ENCODE measurements at regions not wholly inside any gene's neighbourhood (a gene's known extent, or its start where the extent isn't known, plus 50 kb on each side); places are given as distances from the start of the nearest gene placed in this dataset.
"Not testable (repeated sequence)": the region's sequence is repeated elsewhere in the genome, so short reads cannot be mapped to it uniquely, and the experiment has no call there.

DNA sequence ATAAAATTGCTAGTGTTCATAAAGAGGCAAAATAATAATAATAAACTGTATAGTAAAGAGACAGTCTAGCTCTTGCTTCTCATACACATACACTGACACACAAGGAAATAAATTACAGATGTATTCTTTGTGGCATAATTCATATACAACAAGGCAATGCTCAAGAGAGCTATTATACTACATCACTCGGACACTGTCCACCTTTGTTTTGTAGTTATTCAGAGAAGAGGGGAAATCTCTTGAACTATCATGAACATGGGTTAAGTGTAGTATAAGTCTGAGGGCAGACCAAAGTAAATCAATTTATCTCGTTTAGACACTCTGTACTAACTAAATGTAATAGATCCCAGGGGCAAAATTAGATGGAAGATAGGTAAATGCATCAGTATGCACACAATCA, 72.7 kb upstream of the PHIP start:
- no peak for DNase-seq

DNA sequence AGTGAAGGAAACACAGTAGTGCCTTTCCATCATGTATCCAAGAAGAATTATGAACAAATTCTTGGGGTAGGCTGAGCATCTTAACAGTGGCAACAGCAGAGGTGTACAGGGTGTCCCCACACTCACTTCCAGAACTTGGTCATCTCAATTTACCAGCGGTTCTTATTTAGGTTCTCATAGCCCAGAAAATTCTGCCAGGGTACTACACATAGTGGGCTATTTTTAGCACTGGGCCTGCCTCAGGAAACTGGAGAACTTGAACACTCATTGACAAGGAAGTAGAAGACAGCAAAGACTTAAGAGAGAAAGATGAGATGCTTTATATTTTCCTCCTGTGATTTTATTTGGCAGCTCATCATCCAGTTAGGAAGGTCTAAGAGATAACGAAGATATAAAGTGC, 71.8 kb upstream of the PHIP start:
- no peak for DNase-seq

DNA sequence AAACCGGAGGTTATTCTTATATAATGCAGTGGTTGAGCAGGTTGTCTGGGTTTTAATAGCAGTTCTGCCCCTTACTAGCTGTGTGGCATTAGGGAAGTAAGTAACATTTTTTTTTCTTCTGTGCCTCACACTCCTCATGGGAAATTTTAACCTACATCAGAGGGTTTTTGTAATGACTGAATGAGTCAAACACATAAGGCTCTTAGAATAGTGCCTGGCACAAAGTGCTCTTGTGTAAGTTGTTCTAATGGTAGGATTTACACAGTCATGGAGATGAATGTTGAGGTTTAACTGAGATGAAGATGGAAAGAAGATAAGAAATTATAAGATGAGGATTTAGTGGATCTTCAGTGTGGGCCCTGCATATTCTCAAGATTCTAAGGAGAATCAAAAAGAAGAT, 68.4 kb upstream of the PHIP start:
- no peak for DNase-seq

DNA sequence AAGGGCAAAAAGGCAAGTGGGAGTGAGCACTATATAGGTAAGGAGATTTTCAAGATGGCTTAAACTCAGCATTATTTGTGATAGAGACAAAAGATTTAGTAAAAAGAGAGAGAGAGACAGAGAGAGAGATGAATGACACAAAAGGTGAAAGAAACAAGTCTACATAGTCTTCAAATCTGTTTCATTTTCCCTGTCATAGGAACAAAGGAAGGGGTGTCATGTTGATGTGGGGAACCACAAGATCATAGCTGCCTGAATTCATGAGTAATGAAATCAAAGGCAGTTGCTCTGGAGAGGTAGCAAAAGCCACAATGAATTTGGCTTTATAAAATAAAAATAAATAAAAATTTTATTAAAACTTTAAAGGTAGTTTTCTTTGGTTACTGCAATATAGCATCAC, 67.2 kb upstream of the PHIP start:
- no peak for DNase-seq

DNA sequence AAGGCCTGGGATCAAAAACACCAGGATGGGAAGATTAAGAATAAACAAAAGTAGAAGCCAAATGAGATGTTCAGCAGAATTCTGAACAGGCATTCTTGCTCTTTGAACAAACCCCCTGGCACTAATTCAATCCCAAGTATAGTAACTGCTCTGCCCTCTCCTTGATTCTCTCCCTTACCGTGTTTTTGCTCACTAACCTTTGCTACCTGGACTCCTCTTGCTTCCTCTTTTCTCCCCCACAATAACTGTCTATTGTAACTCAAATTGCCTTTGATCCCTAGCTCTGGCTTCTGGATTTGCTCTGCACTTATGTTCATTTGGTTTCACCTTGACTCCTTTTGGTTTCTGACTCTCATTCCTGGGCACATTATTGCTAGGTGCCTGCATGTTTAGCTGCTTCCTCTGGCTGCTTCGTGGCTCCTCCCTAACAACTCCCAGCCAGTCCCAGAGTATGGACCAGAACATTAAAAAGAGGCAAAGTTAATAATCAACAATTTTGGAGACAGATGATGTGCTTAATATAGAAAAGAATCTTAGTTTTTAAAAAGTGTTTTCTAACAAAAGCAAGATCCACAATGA, 65.4 kb upstream of the PHIP start:
- DNase-seq = no peak

DNA sequence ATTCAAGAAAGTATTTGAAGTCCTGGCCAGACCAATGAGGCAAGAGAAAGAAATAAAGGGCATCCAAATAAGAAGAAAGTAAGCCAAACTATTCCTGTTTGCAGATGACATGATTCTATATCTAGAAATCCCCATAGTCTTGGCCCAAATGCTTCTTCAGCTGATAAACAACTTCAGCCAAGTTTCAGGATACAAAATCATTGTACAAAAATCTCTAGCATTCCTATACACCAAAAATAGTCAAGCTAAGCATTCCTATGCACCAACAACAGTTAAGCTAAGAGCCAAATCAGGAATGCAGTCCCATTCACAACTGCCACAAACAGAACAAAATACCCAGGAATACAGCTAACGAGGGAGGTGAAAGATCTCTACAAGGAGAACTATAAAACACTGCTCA, 60.1 kb upstream of the PHIP start:
- no peak for DNase-seq

DNA sequence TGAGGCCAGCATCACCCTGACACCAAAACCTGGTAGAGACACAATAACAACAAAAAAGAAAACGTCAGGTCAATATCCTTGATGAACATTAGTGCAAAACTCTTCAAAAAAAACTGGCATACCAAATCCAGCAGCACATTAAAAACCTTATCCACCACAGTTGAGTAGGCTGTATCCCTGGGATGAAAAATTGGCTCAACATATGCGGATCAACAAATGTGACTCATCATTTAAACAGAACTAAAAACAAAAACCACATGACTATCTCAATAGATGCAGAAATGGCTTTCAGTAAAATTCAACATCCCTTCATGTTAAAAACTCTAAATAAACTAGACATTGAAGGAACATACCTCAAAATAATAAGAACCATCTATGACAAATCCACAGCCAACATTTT, 59.6 kb upstream of the PHIP start:
- no peak for DNase-seq

DNA sequence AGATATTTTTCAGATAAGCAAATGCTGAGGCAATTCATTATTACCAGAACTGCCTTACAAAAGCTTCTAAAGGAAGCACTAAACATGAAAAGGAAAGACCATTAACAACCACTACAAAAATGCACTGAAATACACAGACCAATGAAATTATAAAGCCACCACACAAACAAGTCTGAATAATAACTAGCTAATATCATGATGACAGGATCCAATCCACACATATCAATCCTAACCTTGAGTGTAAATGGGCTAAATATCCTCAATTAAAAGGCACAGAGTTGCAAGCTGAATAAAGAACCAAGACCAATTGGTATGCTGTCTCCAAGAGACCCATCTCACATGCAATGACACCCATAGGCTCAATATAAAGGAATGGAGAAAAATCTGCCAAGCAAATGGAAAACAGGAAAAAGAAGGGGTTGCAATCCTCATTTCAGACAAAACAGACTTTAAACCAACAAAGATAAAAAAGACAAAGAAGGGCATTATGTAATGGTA, 58.0 kb upstream of the PHIP start:
- DNase-seq = no peak

DNA sequence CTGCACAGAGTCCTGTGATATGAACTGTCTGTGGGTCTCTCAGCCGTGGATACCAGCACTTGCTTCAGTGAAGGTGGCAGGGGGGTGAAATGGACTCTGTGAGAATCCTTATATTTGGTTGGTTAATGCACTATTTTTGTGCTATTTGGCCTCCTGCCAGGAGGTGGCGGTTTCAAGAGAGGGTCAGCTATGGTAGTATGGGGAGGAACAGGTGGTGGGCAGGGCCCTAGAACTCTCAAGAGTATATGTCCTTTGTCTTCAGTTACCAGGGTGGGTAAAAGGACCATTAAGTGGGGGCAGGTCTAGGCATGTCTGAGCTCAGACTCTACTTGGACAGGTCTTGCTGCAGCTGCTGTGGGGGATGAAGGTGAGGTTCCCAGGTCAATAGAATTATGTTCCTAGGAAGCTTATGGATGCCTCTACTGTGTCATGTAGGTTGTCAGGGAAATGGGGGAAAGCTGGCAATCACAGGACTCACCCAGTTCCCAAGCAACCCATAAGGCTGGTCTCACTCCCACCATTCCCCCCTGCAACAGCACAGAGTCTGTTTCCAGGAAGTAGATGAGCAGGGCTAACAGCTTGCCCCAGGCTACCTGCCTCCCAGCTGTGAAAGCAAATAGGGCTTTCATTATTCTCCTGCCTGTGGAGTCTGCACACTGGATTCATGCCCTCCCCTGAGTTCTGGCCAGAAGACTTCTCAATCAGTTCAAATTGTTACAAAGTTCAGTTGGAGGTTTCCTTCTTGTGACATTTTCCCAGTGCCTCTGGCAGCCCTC, 56.8 kb upstream of the PHIP start:
- DNase-seq = peak; percentile 50

DNA sequence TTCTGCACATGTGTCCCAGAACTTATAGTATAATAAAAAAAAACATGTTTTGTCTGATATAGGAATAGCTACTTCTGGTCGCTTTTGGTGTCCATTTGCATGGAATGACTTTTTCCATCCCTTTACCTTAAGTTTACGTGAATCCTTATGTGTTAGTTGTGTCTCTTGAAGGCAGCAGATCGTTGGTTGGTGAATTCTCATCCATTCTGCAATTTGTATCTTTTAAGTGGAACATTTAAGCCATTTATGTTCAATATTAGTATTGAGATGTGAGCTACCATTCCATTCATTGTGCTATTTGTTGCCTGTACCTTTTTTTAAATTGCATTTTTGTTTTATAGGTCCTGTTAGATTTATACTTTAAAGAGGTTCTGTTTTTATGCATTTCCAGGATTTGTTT, 55.1 kb upstream of the PHIP start:
- DNase-seq = no peak

DNA sequence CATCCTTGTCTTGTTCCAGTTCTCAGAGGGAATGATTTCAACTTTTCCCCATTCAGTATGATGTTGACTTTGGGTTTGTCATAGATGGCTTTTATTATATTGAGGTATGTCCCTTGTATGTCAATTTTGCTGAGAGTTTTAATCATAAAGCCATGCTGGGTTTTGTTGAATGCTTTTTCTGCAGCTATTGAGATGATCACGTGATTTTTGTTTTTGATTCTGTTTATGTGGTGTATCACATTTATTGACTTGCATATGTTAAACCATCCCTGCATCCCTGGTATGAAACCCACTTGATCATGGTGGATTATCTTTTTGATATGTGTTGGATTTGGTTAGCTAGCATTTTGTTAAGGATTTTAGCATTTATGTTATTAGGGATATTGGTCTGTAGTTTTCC, 53.2 kb upstream of the PHIP start:
- DNase-seq = not testable (repeated sequence)

All from NCI-H510A treated with DMSO at 0.1 percent for 48 hours (cell line).